NCI-H2107 treated with DMSO at 0.1 percent for 48 hours (cell line): ENCODE measurements at regions not wholly inside any gene's neighbourhood (a gene's known extent, or its start where the extent isn't known, plus 50 kb on each side); places are given as distances from the start of the nearest gene placed in this dataset.

Experiments
- DNase-seq: peaks from one replicate; lab custom pipeline; 2025; ENCODE audit not compliant: unreplicated experiment; lab: John Stamatoyannopoulos, UW

DNA sequence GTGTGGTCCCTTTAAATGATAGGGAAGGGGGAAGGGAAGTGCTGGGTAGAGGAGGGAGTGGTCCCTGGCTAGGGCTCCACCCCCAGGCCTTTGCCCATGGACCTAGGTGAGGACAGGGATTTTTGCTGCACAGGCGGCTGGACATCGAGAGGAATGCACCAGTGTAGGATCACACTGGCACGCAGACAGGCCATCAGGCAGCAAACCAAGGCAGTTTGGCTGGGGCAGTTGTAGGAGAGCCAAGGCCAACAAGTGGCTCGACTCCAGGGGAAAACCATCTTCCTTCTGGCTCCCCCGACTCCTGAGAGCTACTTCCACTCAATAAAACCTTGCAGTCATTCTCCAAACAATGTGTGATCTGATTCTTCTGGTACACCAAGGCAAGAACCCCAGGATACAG is 402.0 kb upstream of the LRRTM1 start:
- no peak for DNase-seq

- no peak for DNase-seq
Observed at GRCh38 chr2:80703532-80703931, 399.0 kb upstream of the LRRTM1 start.

- no peak for DNase-seq
Observed at GRCh38 chr2:80700961-80701360, 396.4 kb upstream of the LRRTM1 start.
